Activated naive CD4-positive, alpha-beta T cell treated with anti-CD3 and anti-CD28 coated beads for 36 hours (primary cell): ENCODE measurements at regions not wholly inside any gene's neighbourhood (a gene's known extent, or its start where the extent isn't known, plus 50 kb on each side); places are given as distances from the start of the nearest gene placed in this dataset.

Source experiments
- CTCF ChIA-PET: fragments of 350-600 bp; sonication (Branson Sonifier 250); formaldehyde crosslinking; loops from one replicate; lab custom pipeline; 2021; ENCODE audit warnings: antibody characterized with exemption; lab: Charles Lee
- DNase-seq: peaks from one replicate; pipeline ENCODE4 v3.0.0-alpha.2; 2020
- H3K27ac Mint-ChIP-seq: one replicate; pipeline ENCODE4 v1.8.0; 2021; ENCODE audit warnings: mild to moderate bottlenecking, mixed read lengths
- H3K27me3 Mint-ChIP-seq: one replicate; pipeline ENCODE4 v1.8.0; 2021; ENCODE audit warnings: low read depth, mixed read lengths
- H3K36me3 Mint-ChIP-seq: one replicate; pipeline ENCODE4 v1.8.0; 2021; ENCODE audit warnings: low read depth, mixed read lengths
- H3K4me1 Mint-ChIP-seq: one replicate; pipeline ENCODE4 v1.8.0; 2021; ENCODE audit warnings: low read depth, mixed read lengths
- H3K4me3 Mint-ChIP-seq: one replicate; pipeline ENCODE4 v1.8.0; 2021; ENCODE audit warnings: mild to moderate bottlenecking, moderate library complexity, mixed read lengths
- H3K9me3 Mint-ChIP-seq: one replicate; pipeline ENCODE4 v1.8.0; 2021; ENCODE audit warnings: mixed read lengths
- intact Hi-C: fragments of 100-400 bp; cut with micrococcal nuclease; formaldehyde crosslinking; loops from one replicate; pipeline ENCODE4 v1.15.1; 2023

DNA sequence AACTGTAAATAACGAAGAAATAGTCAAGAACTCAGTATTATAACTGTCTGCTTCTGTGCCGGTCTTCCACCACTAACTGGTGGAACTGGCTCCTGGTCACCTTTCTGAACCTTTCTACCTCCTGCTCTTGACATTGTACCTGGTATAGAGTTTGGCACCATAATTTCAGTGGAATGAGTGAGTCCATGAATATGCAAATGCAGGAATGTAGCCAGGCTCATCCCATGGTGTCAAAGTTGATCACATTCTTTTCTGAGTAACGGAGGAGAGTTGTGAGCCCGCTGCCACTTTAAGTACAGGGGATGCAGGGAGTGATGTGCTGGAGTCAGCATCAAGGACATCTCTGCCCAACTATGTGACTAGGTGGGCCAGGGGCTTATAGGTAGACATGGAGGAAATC is 207.9 kb upstream of the HS3ST1 start:
- peaks cover 5% of the 10 kb centered on the region for H3K9me3 Mint-ChIP-seq
- no peak overlapping the region for H3K4me3 Mint-ChIP-seq
- no peaks in the 10 kb centered on the region for H3K27me3 Mint-ChIP-seq
- intact Hi-C loops: no loop called here
- H3K36me3 Mint-ChIP-seq: no peaks in the 10 kb centered on the region
- no peak for DNase-seq
- CTCF ChIA-PET: no interaction called here
- H3K4me1 Mint-ChIP-seq: no peaks in the 10 kb centered on the region
- H3K27ac Mint-ChIP-seq: no peak overlapping the region

DNA sequence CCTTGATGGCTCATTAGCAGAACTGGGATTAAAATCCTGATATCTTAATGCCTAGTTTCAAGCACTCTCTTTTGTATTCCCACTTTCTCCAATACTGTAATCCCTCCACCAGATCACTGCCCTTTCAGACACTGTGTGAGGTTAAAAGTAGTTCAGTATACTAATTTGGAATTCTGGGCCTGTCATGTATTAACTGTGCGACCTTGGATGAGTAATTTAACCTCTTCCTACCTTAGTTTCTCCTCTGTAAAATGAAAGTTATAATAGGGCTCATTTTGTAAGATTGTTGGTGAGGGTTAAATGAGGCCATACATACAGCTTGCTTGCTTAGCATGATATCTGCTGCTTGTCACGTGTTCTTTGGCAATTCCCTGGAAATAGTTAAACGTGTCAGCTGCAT is 207.3 kb upstream of the HS3ST1 start:
- Mint-ChIP-seq H3K27ac (no peak overlapping the region), H3K27me3 (no peaks in the 10 kb centered on the region), H3K4me1 (no peaks in the 10 kb centered on the region), H3K4me3 (no peak overlapping the region), H3K9me3 (peaks cover 5% of the 10 kb centered on the region), H3K36me3 (no peaks in the 10 kb centered on the region)
- CTCF ChIA-PET: no interaction called here
- intact Hi-C loops: no loop called here
- no peak for DNase-seq

DNA sequence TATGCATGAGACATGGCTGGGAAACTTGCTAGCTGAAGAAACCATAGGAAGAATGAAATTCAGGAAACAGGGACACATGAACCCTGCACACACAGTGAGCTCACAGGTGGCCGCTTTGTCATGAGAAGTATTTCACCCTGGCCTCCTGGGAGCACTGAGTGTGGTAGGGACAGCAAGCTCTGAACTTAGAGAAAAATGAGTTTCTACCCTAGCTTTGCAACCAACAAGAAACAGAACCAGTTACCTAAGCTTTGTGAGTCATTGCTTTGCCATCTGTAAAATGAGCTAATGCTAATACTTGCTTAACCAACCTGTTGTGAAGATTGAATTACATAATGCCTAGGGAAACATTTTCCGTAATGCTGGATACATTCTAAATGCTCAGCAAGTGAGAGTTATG is 206.6 kb upstream of the HS3ST1 start:
- Mint-ChIP-seq H3K4me1 (no peaks in the 10 kb centered on the region), H3K9me3 (peaks cover 5% of the 10 kb centered on the region), H3K27ac (no peak overlapping the region), H3K4me3 (no peak overlapping the region), H3K36me3 (no peaks in the 10 kb centered on the region), H3K27me3 (no peaks in the 10 kb centered on the region)
- no peak for DNase-seq
- CTCF ChIA-PET: interaction anchor here (0.7 kb wide), 1 partner anchor 443 kb away, joined by 3 read pairs; no protein-coding TSS in a partner anchor
- intact Hi-C loops: no loop called here

DNA sequence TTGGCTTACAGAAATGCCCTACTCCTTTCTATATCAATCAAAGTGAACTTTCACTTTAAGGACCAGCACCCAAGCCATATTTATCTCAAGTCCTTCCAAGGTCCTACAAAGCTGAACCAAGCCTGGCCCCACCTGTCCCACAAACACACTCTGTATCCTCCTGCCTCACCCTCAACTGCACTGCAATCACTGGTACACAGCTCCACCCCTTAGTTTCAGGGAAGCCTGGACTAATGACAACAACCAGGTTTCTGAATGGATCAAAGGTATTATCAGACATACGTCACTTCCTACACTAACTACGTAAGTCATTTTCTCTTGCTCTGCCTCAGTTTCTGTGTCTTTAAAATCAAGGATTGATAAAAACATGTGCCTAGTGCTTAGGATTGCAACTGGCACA is 205.6 kb upstream of the HS3ST1 start:
- no peak overlapping the region for H3K4me3 Mint-ChIP-seq
- H3K27ac Mint-ChIP-seq: no peak overlapping the region
- H3K4me1 Mint-ChIP-seq: no peaks in the 10 kb centered on the region
- peaks cover 4% of the 10 kb centered on the region for H3K9me3 Mint-ChIP-seq
- H3K36me3 Mint-ChIP-seq: no peaks in the 10 kb centered on the region
- intact Hi-C loops: no loop called here
- CTCF ChIA-PET: no interaction called here
- no peak for DNase-seq
- peaks cover 4% of the 10 kb centered on the region for H3K27me3 Mint-ChIP-seq

DNA sequence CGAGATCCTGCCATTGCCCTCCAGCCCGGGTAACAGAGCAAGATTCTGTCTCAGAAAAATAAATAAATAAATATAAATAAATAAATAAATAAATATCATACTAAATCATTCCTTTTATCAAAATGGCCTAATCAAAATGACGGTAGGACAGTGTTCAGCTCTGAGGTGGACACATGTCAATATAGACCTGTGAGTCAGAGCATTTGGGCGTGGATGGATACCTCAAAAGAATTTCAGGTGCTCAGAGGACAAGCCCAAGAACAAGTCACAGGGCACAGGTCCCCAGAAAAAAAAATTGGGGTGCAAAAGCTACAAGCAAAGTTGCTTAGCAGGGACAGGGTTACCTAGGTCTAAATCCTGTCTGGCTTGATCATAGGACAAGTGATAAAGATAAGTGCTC is 204.7 kb upstream of the HS3ST1 start:
- intact Hi-C loops: no loop called here
- no peak overlapping the region for H3K27ac Mint-ChIP-seq
- H3K4me1 Mint-ChIP-seq: no peaks in the 10 kb centered on the region
- CTCF ChIA-PET: no interaction called here
- H3K9me3 Mint-ChIP-seq: no peaks in the 10 kb centered on the region
- DNase-seq: no peak
- H3K27me3 Mint-ChIP-seq: peaks cover 6% of the 10 kb centered on the region
- H3K4me3 Mint-ChIP-seq: no peak overlapping the region
- no peaks in the 10 kb centered on the region for H3K36me3 Mint-ChIP-seq

DNA sequence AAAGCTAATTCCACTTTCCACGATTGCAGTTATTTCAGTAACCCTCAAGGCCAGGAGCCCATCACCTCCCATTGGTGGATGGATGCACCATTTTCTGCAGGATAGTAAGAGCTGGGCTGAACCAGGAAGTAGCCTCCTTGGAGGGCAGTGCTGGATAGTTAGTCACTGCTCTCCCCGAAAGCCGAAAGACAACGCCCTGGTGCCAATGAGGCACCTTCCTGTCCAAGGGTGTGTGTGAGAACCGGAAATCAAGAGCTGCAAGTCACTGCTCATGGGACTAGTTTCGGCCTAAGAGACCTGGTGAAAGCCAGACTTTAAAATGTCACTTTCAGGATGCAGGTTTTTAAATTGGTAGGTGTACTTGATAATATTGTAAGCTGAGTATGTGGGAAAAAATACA is 203.8 kb upstream of the HS3ST1 start:
- no peak overlapping the region for H3K4me3 Mint-ChIP-seq
- H3K27me3 Mint-ChIP-seq: peaks cover 6% of the 10 kb centered on the region
- H3K4me1 Mint-ChIP-seq: no peaks in the 10 kb centered on the region
- intact Hi-C loops: no loop called here
- DNase-seq: no peak
- no peaks in the 10 kb centered on the region for H3K36me3 Mint-ChIP-seq
- H3K9me3 Mint-ChIP-seq: no peaks in the 10 kb centered on the region
- H3K27ac Mint-ChIP-seq: no peak overlapping the region
- CTCF ChIA-PET: interaction anchor here (0.6 kb wide), 1 partner anchor 217 kb away, joined by 3 read pairs; no protein-coding TSS in a partner anchor

DNA sequence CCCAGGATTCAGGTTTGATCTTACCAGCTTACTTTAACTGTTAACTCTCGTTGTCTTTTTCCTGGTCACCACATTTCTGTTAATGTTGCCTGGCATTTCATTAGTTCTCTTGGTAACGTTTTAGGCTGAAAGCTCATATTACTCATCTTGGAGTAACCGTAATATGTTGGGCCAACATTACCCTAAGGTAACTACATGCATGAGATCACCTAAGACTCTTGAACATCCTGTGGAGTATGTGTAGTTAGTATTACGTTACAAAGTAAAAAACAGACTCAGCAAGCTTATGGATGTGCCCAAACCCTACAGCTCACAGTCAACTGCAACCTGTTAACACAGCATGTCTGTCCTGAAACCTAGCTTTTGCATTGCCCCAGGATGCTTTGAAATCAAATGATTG is 203.3 kb upstream of the HS3ST1 start:
- Mint-ChIP-seq H3K9me3 (no peaks in the 10 kb centered on the region), H3K4me1 (no peaks in the 10 kb centered on the region), H3K27ac (no peak overlapping the region), H3K27me3 (peaks cover 6% of the 10 kb centered on the region), H3K4me3 (no peak overlapping the region), H3K36me3 (no peaks in the 10 kb centered on the region)
- DNase-seq: no peak
- intact Hi-C loops: no loop called here
- CTCF ChIA-PET: interaction anchor here (0.6 kb wide), 1 partner anchor 217 kb away, joined by 3 read pairs; no protein-coding TSS in a partner anchor

DNA sequence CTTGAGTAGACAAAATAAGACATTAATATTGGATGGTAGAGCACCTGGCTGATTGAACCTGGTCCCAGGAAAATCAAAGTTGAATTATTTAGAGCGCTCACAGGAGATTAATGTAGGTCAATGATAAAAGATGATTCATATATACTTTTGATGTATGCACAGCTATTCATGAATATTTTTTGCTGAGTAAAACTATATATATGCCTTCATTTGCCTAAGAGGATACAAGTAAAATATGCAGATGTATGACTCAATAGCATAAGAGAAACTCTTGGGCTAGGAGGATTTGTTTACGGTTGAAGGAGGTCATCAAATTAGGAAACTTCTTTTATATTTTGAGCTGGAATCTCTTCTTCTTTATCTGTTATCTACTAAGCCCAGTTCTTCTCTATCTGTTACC is 202.7 kb upstream of the HS3ST1 start:
- intact Hi-C loops: no loop called here
- H3K4me1 Mint-ChIP-seq: no peaks in the 10 kb centered on the region
- H3K9me3 Mint-ChIP-seq: no peaks in the 10 kb centered on the region
- no peak overlapping the region for H3K27ac Mint-ChIP-seq
- no peak for DNase-seq
- CTCF ChIA-PET: no interaction called here
- H3K27me3 Mint-ChIP-seq: peaks cover 6% of the 10 kb centered on the region
- no peak overlapping the region for H3K4me3 Mint-ChIP-seq
- no peaks in the 10 kb centered on the region for H3K36me3 Mint-ChIP-seq

DNA sequence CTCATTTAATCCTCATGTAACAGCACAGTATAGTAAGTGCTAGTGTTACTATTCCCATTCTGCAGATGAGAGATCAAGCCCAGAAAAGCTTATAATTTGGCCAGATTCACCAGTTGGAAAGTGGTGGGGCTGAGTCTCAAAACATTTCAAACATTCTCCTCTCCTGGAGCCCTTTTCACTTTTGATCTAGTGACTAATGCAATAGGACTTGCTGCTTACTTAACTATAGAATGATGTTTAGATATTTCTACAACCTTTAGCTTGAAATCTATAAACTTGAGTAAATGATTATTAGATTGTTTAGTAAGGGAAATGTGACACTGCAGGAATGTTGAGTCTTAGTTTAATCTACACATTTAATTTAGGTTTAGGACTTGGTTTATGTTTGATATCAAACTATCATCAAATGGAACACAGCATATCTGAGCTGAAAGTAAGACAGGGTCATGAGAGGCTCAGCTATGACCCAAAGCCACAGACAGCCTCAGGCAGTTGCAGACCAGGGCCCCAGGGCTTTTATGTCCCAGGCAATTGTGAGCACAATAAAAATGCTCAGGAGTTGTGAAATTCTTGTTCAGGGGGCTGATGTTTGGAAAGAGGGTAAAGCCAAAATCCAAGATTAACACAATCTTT is 199.5 kb upstream of the HS3ST1 start:
- no peaks in the 10 kb centered on the region for H3K4me1 Mint-ChIP-seq
- H3K36me3 Mint-ChIP-seq: no peaks in the 10 kb centered on the region
- H3K9me3 Mint-ChIP-seq: no peaks in the 10 kb centered on the region
- CTCF ChIA-PET: no interaction called here
- H3K27ac Mint-ChIP-seq: no peak overlapping the region
- peaks cover 6% of the 10 kb centered on the region for H3K27me3 Mint-ChIP-seq
- no peak overlapping the region for H3K4me3 Mint-ChIP-seq
- no peak for DNase-seq
- intact Hi-C loops: no loop called here

DNA sequence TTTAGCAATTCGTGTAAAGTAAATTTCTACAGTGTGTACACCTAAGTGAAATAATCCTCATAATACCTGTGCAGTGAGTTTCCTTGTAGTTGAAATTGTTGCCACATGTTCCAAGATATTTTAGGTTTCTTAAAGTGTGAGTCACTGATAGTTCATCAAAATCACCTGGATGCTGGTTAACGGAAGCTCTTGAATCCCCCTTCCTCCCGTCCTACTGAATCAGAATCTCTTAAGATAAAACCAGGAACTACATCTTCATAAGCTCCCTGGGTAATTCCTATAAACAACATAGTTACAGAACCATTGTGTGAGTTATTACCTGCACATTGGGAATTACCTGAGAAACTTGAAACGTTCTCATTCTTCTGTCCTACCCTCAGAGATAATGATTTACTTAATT is 197.4 kb upstream of the HS3ST1 start:
- no peaks in the 10 kb centered on the region for H3K36me3 Mint-ChIP-seq
- H3K27me3 Mint-ChIP-seq: peaks cover 6% of the 10 kb centered on the region
- intact Hi-C loops: no loop called here
- DNase-seq: no peak
- no peaks in the 10 kb centered on the region for H3K9me3 Mint-ChIP-seq
- CTCF ChIA-PET: no interaction called here
- H3K4me3 Mint-ChIP-seq: no peak overlapping the region
- H3K4me1 Mint-ChIP-seq: no peaks in the 10 kb centered on the region
- H3K27ac Mint-ChIP-seq: no peak overlapping the region

DNA sequence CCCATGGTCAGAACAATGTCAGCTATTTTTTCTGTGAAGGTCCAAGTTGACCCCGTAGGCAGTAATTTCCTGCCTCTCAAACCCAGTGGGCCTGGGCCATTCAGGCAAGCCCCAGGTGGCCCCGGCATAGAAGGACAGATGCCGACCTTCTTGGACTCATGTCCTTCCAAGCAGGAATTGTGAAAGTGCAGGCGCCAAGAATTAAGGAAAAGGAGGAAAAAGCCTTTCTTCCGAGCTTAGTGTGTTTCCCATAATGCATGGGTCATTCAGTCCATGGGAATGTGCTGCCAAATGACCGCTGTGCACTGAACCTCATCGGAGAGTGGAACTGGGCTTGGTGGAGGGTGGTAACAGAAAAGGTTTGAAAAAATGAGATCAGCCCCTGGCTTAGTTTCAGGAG is 196.5 kb upstream of the HS3ST1 start:
- DNase-seq: no peak
- H3K4me3 Mint-ChIP-seq: no peak overlapping the region
- no peaks in the 10 kb centered on the region for H3K4me1 Mint-ChIP-seq
- H3K9me3 Mint-ChIP-seq: no peaks in the 10 kb centered on the region
- H3K27ac Mint-ChIP-seq: no peak overlapping the region
- intact Hi-C loops: no loop called here
- no peaks in the 10 kb centered on the region for H3K36me3 Mint-ChIP-seq
- CTCF ChIA-PET: no interaction called here
- H3K27me3 Mint-ChIP-seq: peaks cover 6% of the 10 kb centered on the region

DNA sequence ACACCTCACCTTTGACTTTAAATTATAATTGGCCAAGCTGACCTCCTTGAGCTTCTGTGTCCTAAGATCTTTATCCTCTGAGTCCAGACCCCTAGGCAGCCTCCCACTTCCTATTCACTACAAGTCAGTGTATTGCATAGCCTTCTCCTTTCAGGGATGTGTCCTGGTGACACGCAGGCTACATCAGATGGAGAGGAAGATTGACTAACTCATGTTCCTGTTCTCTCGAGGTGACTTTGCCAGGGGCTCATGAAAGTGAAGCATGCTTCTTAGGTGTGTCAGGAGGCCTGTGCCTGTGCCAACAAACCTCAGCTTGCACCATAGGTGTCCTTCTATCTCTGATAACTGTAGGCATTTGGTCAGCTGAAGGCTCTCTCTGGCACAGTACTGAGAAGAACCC is 195.7 kb upstream of the HS3ST1 start:
- intact Hi-C loops: loop anchor here (5.0 kb wide), 1 partner anchor 1042 kb away; no protein-coding TSS in a partner anchor
- H3K36me3 Mint-ChIP-seq: no peaks in the 10 kb centered on the region
- no peaks in the 10 kb centered on the region for H3K4me1 Mint-ChIP-seq
- H3K27ac Mint-ChIP-seq: no peak overlapping the region
- no peak overlapping the region for H3K4me3 Mint-ChIP-seq
- H3K9me3 Mint-ChIP-seq: no peaks in the 10 kb centered on the region
- no peak for DNase-seq
- H3K27me3 Mint-ChIP-seq: peaks cover 3% of the 10 kb centered on the region
- CTCF ChIA-PET: interaction anchor here (0.8 kb wide), 1 partner anchor 11 kb away, joined by 3 read pairs; no protein-coding TSS in a partner anchor

DNA sequence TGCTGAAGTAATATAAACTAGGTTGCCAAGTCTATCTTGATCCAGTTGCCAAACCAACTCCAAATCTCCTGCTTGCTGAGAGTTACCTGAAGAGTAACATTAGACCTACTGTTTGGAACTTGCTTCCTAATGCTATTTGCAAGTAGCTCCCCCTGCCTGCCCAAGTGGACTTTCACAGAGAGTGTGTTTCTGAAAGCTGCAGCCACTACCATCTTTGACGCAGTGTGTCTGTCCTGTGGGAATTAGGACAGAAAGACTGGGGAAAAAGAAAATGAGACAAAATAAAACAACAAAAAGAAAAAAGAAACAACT is 195.0 kb upstream of the HS3ST1 start:
- Mint-ChIP-seq H3K27me3 (no peaks in the 10 kb centered on the region), H3K9me3 (no peaks in the 10 kb centered on the region), H3K27ac (no peak overlapping the region), H3K36me3 (no peaks in the 10 kb centered on the region), H3K4me1 (no peaks in the 10 kb centered on the region), H3K4me3 (no peak overlapping the region)
- intact Hi-C loops: loop anchor here (1.0 to 5.0 kb wide), 2 partner anchors 205 to 1041 kb away; no protein-coding TSS in a partner anchor
- CTCF ChIA-PET: no interaction called here
- peak; percentile 35 for DNase-seq
